ENCODE measurements at regions not wholly inside any gene's neighbourhood (a gene's known extent, or its start where the extent isn't known, plus 50 kb on each side); places are given as distances from the start of the nearest gene placed in this dataset.

- no peak overlapping the region for H4K8ac ChIP-seq (ENCODE audit: extremely low read depth, insufficient read depth, low read length)
- H3K36me3 ChIP-seq (ENCODE audit: control insufficient read depth in 2 of 4, insufficient read depth in 4 of 4, low read length in 3 of 4), result no peaks in the 10 kb centered on the region
- no peak overlapping the region for H2BK12ac ChIP-seq (ENCODE audit: low read depth, low read length)
- CTCF ChIA-PET (ENCODE audit: partially characterized antibody), result no interaction called here
- H4K5ac ChIP-seq (ENCODE audit: insufficient read length, low read depth, low read length), result no peak overlapping the region
- TF ChIP-seq TAF1 (IDR thresholded peaks at IDR 0.05; ENCODE audit: low read depth, low read length), result no peak
- TF ChIP-seq POU5F1 (IDR thresholded peaks at IDR 0.05; ENCODE audit: low read depth, low read length), result no peak
- TF ChIP-seq NANOG (IDR thresholded peaks at IDR 0.05; ENCODE audit: insufficient read depth, low read depth, low read length, poor library complexity, severe bottlenecking), result no peak
- no peak for TF ChIP-seq HDAC6 (IDR thresholded peaks at IDR 0.05; ENCODE audit: low read depth, low read length)
- no peak for TF ChIP-seq MAX (IDR thresholded peaks at IDR 0.05)
- TF ChIP-seq SIRT6 (IDR thresholded peaks at IDR 0.05; ENCODE audit: low read length), result no peak
- no peak for TF ChIP-seq SUZ12 (IDR thresholded peaks at IDR 0.05; ENCODE audit: low read length)
- TF ChIP-seq ASH2L (IDR thresholded peaks at IDR 0.05; ENCODE audit: low read length), result no peak
- no peak for TF ChIP-seq SAP30 (IDR thresholded peaks at IDR 0.05; ENCODE audit: insufficient read depth, insufficient replicate concordance, low read length)
- no peak for TF ChIP-seq SP1 (IDR thresholded peaks at IDR 0.05; ENCODE audit: low read depth, low read length)
- no peak for TF ChIP-seq POLR2A (IDR thresholded peaks at IDR 0.05; ENCODE audit: control extremely low read depth in 1 of 2, low read depth in 2 of 2, low read length in 2 of 2)
- no peak for TF ChIP-seq CREB1 (IDR thresholded peaks at IDR 0.05)
- TF ChIP-seq BCL11A (IDR thresholded peaks at IDR 0.05; ENCODE audit: low read depth in 2 of 2, low read length in 2 of 2), result no peak
- no peak overlapping the region for H4K91ac ChIP-seq (replicated peaks; ENCODE audit: insufficient read length, low read length)
- H2BK5ac ChIP-seq (ENCODE audit: low read depth, low read length), result no peak overlapping the region
- H2BK20ac ChIP-seq (ENCODE audit: low read length), result no peak overlapping the region
- no peaks in the 10 kb centered on the region for H3K79me1 ChIP-seq (ENCODE audit: low read depth, low read length)
- no peak overlapping the region for H3K27ac ChIP-seq (ENCODE audit: low read depth, low read length)
- H3K4me2 ChIP-seq (ENCODE audit: insufficient read depth in 1 of 2, low read depth in 2 of 2, low read length in 2 of 2), result no peak overlapping the region
- H3K27me3 ChIP-seq (replicated peaks in 1 of 4; ENCODE audit: control insufficient read depth in 3 of 4, extremely low read depth in 1 of 4, insufficient read depth in 3 of 4, low read length in 3 of 4), result peaks cover 4 to 37% (median 22%) of the 10 kb centered on the region in 4 experiments
- H2AK5ac ChIP-seq (ENCODE audit: low read depth, low read length), result no peak overlapping the region
- no peak overlapping the region for H2AFZ ChIP-seq (ENCODE audit: low read length)
- no peaks in the 10 kb centered on the region for H3K79me2 ChIP-seq (ENCODE audit: control insufficient read depth in 1 of 2, insufficient read depth in 2 of 2, low read length in 2 of 2)
- no peak overlapping the region for H2BK120ac ChIP-seq (replicated peaks; ENCODE audit: low read depth, low read length)
- no peak overlapping the region for H3K56ac ChIP-seq (replicated peaks; ENCODE audit: insufficient read length, low read depth, low read length)
- no peak overlapping the region for H3K23ac ChIP-seq (ENCODE audit: insufficient read length)
- no peak overlapping the region for H3K9ac ChIP-seq (replicated peaks in 1 of 4; ENCODE audit: extremely low read depth in 1 of 4, low read depth in 3 of 4, low read length in 3 of 4)
- no peak overlapping the region for H2BK15ac ChIP-seq (ENCODE audit: low read length)
- H3K23me2 ChIP-seq (ENCODE audit: low read depth, low read length), result no peaks in the 10 kb centered on the region
- H3K9me3 ChIP-seq (ENCODE audit: insufficient read depth in 2 of 2, low read depth in 1 of 2, low read length in 1 of 2), result no peaks in the 10 kb centered on the region
- no peak overlapping the region for H3K4me3 ChIP-seq (ENCODE audit: extremely low read depth in 1 of 4, insufficient read depth in 2 of 4, low read depth in 3 of 4, low read length in 4 of 4)
- WGBS, 2 experiments (ENCODE audit: extremely low coverage in 1 of 2, insufficient coverage in 1 of 2, insufficient read length in 1 of 2, insufficient replicate concordance in 2 of 2, low coverage in 1 of 2, low lambda C conversion rate in 2 of 2, missing lambda C conversion rate in 1 of 2), result 71% methylated on average over 4 of the region's 5 CpGs; no CpG with 5 or more reads in 1 of the 2 experiments
- POLR2A ChIA-PET (ENCODE audit: partially characterized antibody), result no interaction called here
- FAIRE-seq, result no peak
- DNase-seq (ENCODE audit: low read depth in 1 of 2, low spot score in 2 of 2), result no peak
- no peak overlapping the region for H3K4ac ChIP-seq (replicated peaks; ENCODE audit: insufficient read length, low read depth, low read length)
- H3K14ac ChIP-seq (ENCODE audit: insufficient read length), result no peak overlapping the region
- H4K20me1 ChIP-seq (replicated peaks in 1 of 2; ENCODE audit: control insufficient read depth in 1 of 2, insufficient read depth in 2 of 2, low read length in 2 of 2), result no peaks in the 10 kb centered on the region
- H3K18ac ChIP-seq (ENCODE audit: extremely low read depth, low read length), result no peak overlapping the region
- no peaks in the 10 kb centered on the region for H3K4me1 ChIP-seq (replicated peaks in 1 of 4; ENCODE audit: control insufficient read depth in 3 of 4, insufficient read depth in 4 of 4, low read length in 3 of 4)
Observed at GRCh38 chr20:61106438-61106837, 145.6 kb upstream of the CDH4 start.

Data from H1 (cell line).